GM10266 (cell line): ENCODE measurements at regions not wholly inside any gene's neighbourhood (a gene's known extent, or its start where the extent isn't known, plus 50 kb on each side); places are given as distances from the start of the nearest gene placed in this dataset.
"Not testable (repeated sequence)": the region's sequence is repeated elsewhere in the genome, so short reads cannot be mapped to it uniquely, and the experiment has no call there.

Source experiments
- DNase-seq: peaks from one replicate; pipeline ENCODE4 v3.0.0; 2012; ENCODE audit errors: extremely low spot score
- CTCF ChIP-seq: IDR thresholded peaks from 2 replicates; pipeline ENCODE4 v1.5.1; 2012; ENCODE audit warnings: mild to moderate bottlenecking, low read depth; ENCODE audit not compliant: control insufficient read depth, insufficient read depth; ENCODE audit errors: missing control alignments

DNA sequence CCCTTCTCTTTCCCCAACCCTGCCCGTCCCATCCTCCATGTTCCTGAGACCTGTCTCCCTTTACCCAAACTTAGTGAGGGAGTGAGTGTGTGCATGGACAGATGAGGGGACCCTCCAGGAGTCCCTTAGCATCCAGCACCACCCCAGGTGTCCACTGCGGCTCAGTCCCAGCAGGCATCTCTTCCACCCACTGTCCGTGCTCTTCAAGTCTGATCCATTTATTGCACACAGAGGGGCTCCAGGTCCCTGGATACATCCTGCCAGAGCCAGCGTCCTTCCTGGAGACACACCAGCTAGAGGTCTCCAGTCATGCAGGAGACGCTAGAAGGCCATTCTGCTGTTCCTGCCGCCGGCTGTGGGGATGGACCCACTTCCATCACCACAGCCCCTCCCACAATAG is 239.2 kb downstream of the ADGRD1 start:
- DNase-seq = no peak
- no peak for TF ChIP-seq CTCF

GRCh38 chr12:131194166-131194565 is 240.5 kb downstream of the ADGRD1 start:
- DNase-seq = no peak
- no peak for TF ChIP-seq CTCF

GRCh38 chr12:131195796-131196195 is 242.1 kb downstream of the ADGRD1 start:
- no peak for TF ChIP-seq CTCF
- no peak for DNase-seq

DNA sequence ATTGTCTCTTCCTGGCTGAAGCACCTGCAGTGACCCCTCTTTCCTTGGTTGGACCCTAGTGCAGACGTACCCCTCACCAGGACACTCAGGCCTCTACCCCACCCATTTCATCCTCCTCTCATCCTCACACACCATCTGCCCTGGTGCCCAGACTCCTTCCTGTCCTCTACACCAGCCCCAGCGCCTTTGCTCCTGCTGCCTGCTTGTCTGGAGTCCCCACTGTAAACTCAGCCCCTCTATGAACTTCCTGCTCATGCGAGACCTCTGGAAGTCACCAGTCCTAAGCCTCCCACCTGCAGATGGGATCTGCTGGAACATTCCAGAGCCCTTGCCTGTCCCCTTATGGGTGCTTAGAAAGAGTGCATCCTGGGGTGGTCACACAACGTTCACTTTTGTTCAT is 242.5 kb downstream of the ADGRD1 start:
- no peak for TF ChIP-seq CTCF
- no peak for DNase-seq

GRCh38 chr12:131197490-131197889 is 243.8 kb downstream of the ADGRD1 start:
- TF ChIP-seq CTCF = no peak
- no peak for DNase-seq

GRCh38 chr12:131199221-131199620 is 245.5 kb downstream of the ADGRD1 start:
- TF ChIP-seq CTCF = no peak
- DNase-seq = no peak

GRCh38 chr12:131201912-131202311 is 248.2 kb downstream of the ADGRD1 start:
- not testable (repeated sequence) for DNase-seq

DNA sequence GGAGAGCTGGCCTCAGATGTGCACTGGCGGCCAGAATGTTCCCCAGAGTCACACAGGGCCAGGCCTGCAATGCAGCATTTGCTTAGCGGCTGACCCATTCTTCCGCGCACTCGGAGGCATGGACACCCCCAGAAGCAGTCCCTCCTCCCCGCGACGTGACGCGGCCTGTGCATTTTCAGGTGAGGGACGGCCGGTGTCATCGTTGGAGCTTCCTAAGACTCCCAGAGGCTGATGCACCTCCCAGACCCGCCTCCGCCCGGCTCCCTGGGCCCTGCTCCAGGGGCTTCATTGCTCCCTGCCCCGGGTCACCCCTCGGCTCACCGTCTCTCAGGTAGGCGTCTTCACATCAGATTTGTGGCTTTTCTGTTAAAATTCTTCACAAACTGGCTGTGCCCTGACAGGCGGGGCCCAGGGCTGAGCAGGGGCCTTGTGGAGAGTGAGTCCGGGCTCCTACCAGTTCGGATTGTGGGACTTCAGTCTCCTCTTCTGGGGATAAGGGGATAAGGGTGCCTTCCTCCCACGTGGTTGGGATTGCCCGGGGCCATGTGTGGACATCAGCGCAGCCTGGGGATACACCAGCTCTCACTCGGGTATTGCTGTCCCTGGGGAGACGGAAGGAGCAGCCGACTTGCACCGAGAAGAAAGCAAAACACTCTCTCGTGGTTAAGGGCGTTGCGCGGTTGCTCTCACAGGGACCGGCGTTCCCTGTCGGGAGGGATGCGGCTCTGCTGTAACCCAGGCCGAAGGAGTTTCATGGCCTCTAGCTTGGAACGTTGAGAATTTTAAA is 249.1 kb downstream of the ADGRD1 start:
- no peak for DNase-seq
- no peak for TF ChIP-seq CTCF
